Activated naive CD8-positive, alpha-beta T cell treated with anti-CD3 and anti-CD28 coated beads for 36 hours (primary cell): ENCODE measurements at regions not wholly inside any gene's neighbourhood (a gene's known extent, or its start where the extent isn't known, plus 50 kb on each side); places are given as distances from the start of the nearest gene placed in this dataset.

Experiments used
- DNase-seq: peaks from one replicate; pipeline ENCODE4 v3.0.0; 2021
- H3K27ac Mint-ChIP-seq: one replicate; pipeline ENCODE4 v1.8.0; 2022; ENCODE audit warnings: mild to moderate bottlenecking, moderate library complexity, mixed read lengths
- H3K27me3 Mint-ChIP-seq: one replicate; pipeline ENCODE4 v1.8.0; 2022; ENCODE audit warnings: mild to moderate bottlenecking, mixed read lengths
- H3K36me3 Mint-ChIP-seq: one replicate; pipeline ENCODE4 v1.8.0; 2021; ENCODE audit warnings: mild to moderate bottlenecking, mixed read lengths
- H3K4me1 Mint-ChIP-seq: one replicate; pipeline ENCODE4 v1.8.0; 2021; ENCODE audit warnings: mixed read lengths
- H3K4me3 Mint-ChIP-seq: one replicate; pipeline ENCODE4 v1.8.0; 2022; ENCODE audit warnings: mild to moderate bottlenecking, moderate library complexity, mixed read lengths
- H3K9me3 Mint-ChIP-seq: one replicate; pipeline ENCODE4 v1.8.0; 2022; ENCODE audit warnings: mixed read lengths

GRCh38 chr3:70821602-70822001 lies 509.2 kb upstream of the MDFIC2 start:
- no peak overlapping the region for H3K27ac Mint-ChIP-seq
- H3K9me3 Mint-ChIP-seq = peaks cover 4% of the 10 kb centered on the region
- DNase-seq = no peak
- H3K4me3 Mint-ChIP-seq = no peak overlapping the region
- H3K27me3 Mint-ChIP-seq = peaks cover 6% of the 10 kb centered on the region
- H3K36me3 Mint-ChIP-seq = no peaks in the 10 kb centered on the region
- H3K4me1 Mint-ChIP-seq = no peaks in the 10 kb centered on the region

GRCh38 chr3:70820397-70820796 lies 508.0 kb upstream of the MDFIC2 start:
- DNase-seq = no peak
- Mint-ChIP-seq H3K4me3 (no peak overlapping the region), H3K4me1 (no peaks in the 10 kb centered on the region), H3K27me3 (no peaks in the 10 kb centered on the region), H3K27ac (no peak overlapping the region), H3K9me3 (peaks cover 8% of the 10 kb centered on the region), H3K36me3 (no peaks in the 10 kb centered on the region)

GRCh38 chr3:70818145-70818544 lies 505.7 kb upstream of the MDFIC2 start:
- no peak for DNase-seq
- Mint-ChIP-seq H3K36me3 (no peaks in the 10 kb centered on the region), H3K9me3 (peaks cover 8% of the 10 kb centered on the region), H3K27me3 (peaks cover 3% of the 10 kb centered on the region), H3K27ac (no peak overlapping the region), H3K4me1 (no peaks in the 10 kb centered on the region), H3K4me3 (no peak overlapping the region)

- Mint-ChIP-seq H3K27me3 (peaks cover 3% of the 10 kb centered on the region), H3K36me3 (no peaks in the 10 kb centered on the region), H3K4me1 (peaks cover 3% of the 10 kb centered on the region), H3K4me3 (no peak overlapping the region), H3K9me3 (peaks cover 8% of the 10 kb centered on the region), H3K27ac (no peak overlapping the region)
- DNase-seq = no peak
Observed at GRCh38 chr3:70816346-70816745, 503.9 kb upstream of the MDFIC2 start.

- Mint-ChIP-seq H3K4me3 (no peak overlapping the region), H3K27me3 (peaks cover 3% of the 10 kb centered on the region), H3K4me1 (peaks cover 3% of the 10 kb centered on the region), H3K36me3 (no peaks in the 10 kb centered on the region), H3K27ac (no peak overlapping the region), H3K9me3 (peaks cover 8% of the 10 kb centered on the region)
- DNase-seq = no peak
Observed at GRCh38 chr3:70815817-70816216, 503.4 kb upstream of the MDFIC2 start.

GRCh38 chr3:70813311-70813710 lies 500.9 kb upstream of the MDFIC2 start:
- Mint-ChIP-seq H3K4me1 (peaks cover 3% of the 10 kb centered on the region), H3K27ac (no peak overlapping the region), H3K36me3 (no peaks in the 10 kb centered on the region), H3K4me3 (no peak overlapping the region), H3K27me3 (peaks cover 3% of the 10 kb centered on the region), H3K9me3 (peaks cover 8% of the 10 kb centered on the region)
- no peak for DNase-seq

- Mint-ChIP-seq H3K27ac (no peak overlapping the region), H3K4me1 (peaks cover 3% of the 10 kb centered on the region), H3K27me3 (peaks cover 10% of the 10 kb centered on the region), H3K4me3 (no peak overlapping the region), H3K36me3 (no peaks in the 10 kb centered on the region), H3K9me3 (peaks cover 4% of the 10 kb centered on the region)
- DNase-seq = no peak
Observed at GRCh38 chr3:70811880-70812279, 499.4 kb upstream of the MDFIC2 start.

GRCh38 chr3:70808881-70809280 lies 496.4 kb upstream of the MDFIC2 start:
- no peak overlapping the region for H3K4me3 Mint-ChIP-seq

GRCh38 chr3:70806556-70806955 lies 494.1 kb upstream of the MDFIC2 start:
- no peaks in the 10 kb centered on the region for H3K9me3 Mint-ChIP-seq
- no peak for DNase-seq
- H3K4me3 Mint-ChIP-seq = no peak overlapping the region
- no peaks in the 10 kb centered on the region for H3K36me3 Mint-ChIP-seq
- no peaks in the 10 kb centered on the region for H3K4me1 Mint-ChIP-seq
- H3K27ac Mint-ChIP-seq = no peak overlapping the region
- peaks cover 13% of the 10 kb centered on the region for H3K27me3 Mint-ChIP-seq

More at GRCh38 chr3:70808881-70809280, 496.4 kb upstream of the MDFIC2 start:
- H3K9me3 Mint-ChIP-seq = no peaks in the 10 kb centered on the region
- peaks cover 14% of the 10 kb centered on the region for H3K27me3 Mint-ChIP-seq
- H3K36me3 Mint-ChIP-seq = no peaks in the 10 kb centered on the region
- no peak for DNase-seq
- H3K4me1 Mint-ChIP-seq = peaks cover 3% of the 10 kb centered on the region
- H3K27ac Mint-ChIP-seq = no peak overlapping the region

- H3K9me3 Mint-ChIP-seq = no peaks in the 10 kb centered on the region
- no peak for DNase-seq
- no peak overlapping the region for H3K4me3 Mint-ChIP-seq
- H3K36me3 Mint-ChIP-seq = no peaks in the 10 kb centered on the region
- H3K4me1 Mint-ChIP-seq = no peaks in the 10 kb centered on the region
- no peak overlapping the region for H3K27ac Mint-ChIP-seq
- H3K27me3 Mint-ChIP-seq = peaks cover 19% of the 10 kb centered on the region
Observed at GRCh38 chr3:70806021-70806420, 493.6 kb upstream of the MDFIC2 start.

- no peaks in the 10 kb centered on the region for H3K4me1 Mint-ChIP-seq
- no peaks in the 10 kb centered on the region for H3K9me3 Mint-ChIP-seq
- no peak for DNase-seq
- peaks cover 24% of the 10 kb centered on the region for H3K27me3 Mint-ChIP-seq
- no peak overlapping the region for H3K4me3 Mint-ChIP-seq
- H3K27ac Mint-ChIP-seq = no peak overlapping the region
- H3K36me3 Mint-ChIP-seq = no peaks in the 10 kb centered on the region
Observed at GRCh38 chr3:70805061-70805889, 492.8 kb upstream of the MDFIC2 start.

- Mint-ChIP-seq H3K27me3 (peaks cover 25% of the 10 kb centered on the region), H3K4me1 (no peaks in the 10 kb centered on the region), H3K4me3 (no peak overlapping the region), H3K36me3 (no peaks in the 10 kb centered on the region), H3K27ac (no peak overlapping the region), H3K9me3 (no peaks in the 10 kb centered on the region)
- DNase-seq = no peak
Observed at GRCh38 chr3:70803891-70804290, 491.5 kb upstream of the MDFIC2 start.

- Mint-ChIP-seq H3K27ac (no peak overlapping the region), H3K27me3 (peaks cover 28% of the 10 kb centered on the region), H3K36me3 (no peaks in the 10 kb centered on the region), H3K4me3 (no peak overlapping the region), H3K4me1 (no peaks in the 10 kb centered on the region), H3K9me3 (no peaks in the 10 kb centered on the region)
- DNase-seq = no peak
Observed at GRCh38 chr3:70803319-70803718, 490.9 kb upstream of the MDFIC2 start.

- no peaks in the 10 kb centered on the region for H3K36me3 Mint-ChIP-seq
- no peaks in the 10 kb centered on the region for H3K4me1 Mint-ChIP-seq
- no peak overlapping the region for H3K4me3 Mint-ChIP-seq
- H3K27ac Mint-ChIP-seq = no peak overlapping the region
- DNase-seq = no peak
- H3K9me3 Mint-ChIP-seq = no peaks in the 10 kb centered on the region
- H3K27me3 Mint-ChIP-seq = peaks cover 19% of the 10 kb centered on the region
Observed at GRCh38 chr3:70800951-70801350, 488.5 kb upstream of the MDFIC2 start.

- Mint-ChIP-seq H3K4me3 (no peak overlapping the region), H3K9me3 (no peaks in the 10 kb centered on the region), H3K4me1 (no peaks in the 10 kb centered on the region), H3K36me3 (peaks cover 1% of the 10 kb centered on the region), H3K27ac (no peak overlapping the region), H3K27me3 (peaks cover 10% of the 10 kb centered on the region)
- DNase-seq = no peak
Observed at GRCh38 chr3:70789878-70790277, 477.4 kb upstream of the MDFIC2 start.

- peaks cover 6% of the 10 kb centered on the region for H3K9me3 Mint-ChIP-seq
Observed at GRCh38 chr3:70780790-70781189, 468.4 kb upstream of the MDFIC2 start.

More at GRCh38 chr3:70780790-70781189, 468.4 kb upstream of the MDFIC2 start:
- Mint-ChIP-seq H3K27ac (no peak overlapping the region), H3K27me3 (peaks cover 10% of the 10 kb centered on the region), H3K36me3 (peaks cover 4% of the 10 kb centered on the region), H3K4me1 (no peaks in the 10 kb centered on the region), H3K4me3 (no peak overlapping the region)
- DNase-seq = no peak
